ENCODE measurements at regions not wholly inside any gene's neighbourhood (a gene's known extent, or its start where the extent isn't known, plus 50 kb on each side); places are given as distances from the start of the nearest gene placed in this dataset.

DNA sequence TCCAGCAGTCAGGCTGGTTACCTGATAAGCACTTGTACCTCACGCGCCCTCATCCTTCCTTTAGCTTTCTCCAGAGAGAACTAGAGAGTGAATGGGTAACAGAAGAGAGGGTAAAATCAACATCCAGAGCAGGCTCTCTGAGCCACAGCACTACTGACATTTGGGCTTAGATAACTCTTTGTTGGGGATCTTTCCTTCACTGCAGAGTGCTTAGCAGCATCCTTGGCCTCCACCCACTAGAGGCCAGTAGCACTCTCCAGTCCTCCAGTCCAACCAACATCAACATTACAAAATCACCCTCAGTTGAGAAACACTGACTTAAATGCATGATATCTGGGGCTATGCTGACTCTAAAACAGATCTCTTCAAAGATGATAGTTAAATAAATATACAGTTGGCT is 220.7 kb downstream of the TACR3 start:
- Histone ChIP-seq H3K4me2 (ENCODE audit: insufficient read depth, low read length) (no peak overlapping the region), H3K36me3 (ENCODE audit: control insufficient read depth, insufficient read depth, low read length) (no peaks in the 10 kb centered on the region), H3K79me2 (ENCODE audit: control insufficient read depth, insufficient read depth, low read length) (no peaks in the 10 kb centered on the region), H2AFZ (ENCODE audit: low read depth, low read length) (no peak overlapping the region), H3K4me3 (no peak overlapping the region), H3K9me3 (replicated peaks; ENCODE audit: control insufficient read depth, insufficient read depth, low read depth, low read length) (no peaks in the 10 kb centered on the region), H3K27ac (ENCODE audit: extremely low read depth, low read depth, low read length) (no peak overlapping the region), H3K27me3 (ENCODE audit: control insufficient read depth in 2 of 2, insufficient read depth in 2 of 2, low read length in 2 of 2) (no peaks in the 10 kb centered on the region), H3K9me1 (ENCODE audit: control insufficient read depth, insufficient read depth, low read length) (no peaks in the 10 kb centered on the region), H3K4me1 (replicated peaks in 1 of 2; ENCODE audit: control insufficient read depth in 2 of 2, insufficient read depth in 2 of 2, low read length in 2 of 2) (no peaks in the 10 kb centered on the region), H3K9ac (ENCODE audit: insufficient read depth in 1 of 2, low read depth in 2 of 2, low read length in 2 of 2) (no peak overlapping the region), H4K20me1 (replicated peaks; ENCODE audit: control insufficient read depth, insufficient read depth, low read length) (no peaks in the 10 kb centered on the region)
- ChIA-PET CTCF (ENCODE audit: low intra/inter-chr PET ratio) (no interaction called here), POLR2A (no interaction called here)
- in situ Hi-C loops (cut with MboI) (no loop called here), intact Hi-C loops (cut with micrococcal nuclease) (no loop called here)
- no peak for DNase-seq (ENCODE audit: extremely low read depth in 1 of 4, low spot score in 3 of 4)
- no TSS peak for BruUV-seq (replicated peaks)
- TF ChIP-seq, protein P1, sequence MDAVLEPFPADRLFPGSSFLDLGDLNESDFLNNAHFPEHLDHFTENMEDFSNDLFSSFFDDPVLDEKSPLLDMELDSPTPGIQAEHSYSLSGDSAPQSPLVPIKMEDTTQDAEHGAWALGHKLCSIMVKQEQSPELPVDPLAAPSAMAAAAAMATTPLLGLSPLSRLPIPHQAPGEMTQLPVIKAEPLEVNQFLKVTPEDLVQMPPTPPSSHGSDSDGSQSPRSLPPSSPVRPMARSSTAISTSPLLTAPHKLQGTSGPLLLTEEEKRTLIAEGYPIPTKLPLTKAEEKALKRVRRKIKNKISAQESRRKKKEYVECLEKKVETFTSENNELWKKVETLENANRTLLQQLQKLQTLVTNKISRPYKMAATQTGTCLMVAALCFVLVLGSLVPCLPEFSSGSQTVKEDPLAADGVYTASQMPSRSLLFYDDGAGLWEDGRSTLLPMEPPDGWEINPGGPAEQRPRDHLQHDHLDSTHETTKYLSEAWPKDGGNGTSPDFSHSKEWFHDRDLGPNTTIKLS (IDR thresholded peaks at IDR 0.05; ENCODE audit: borderline replicate concordance, low read depth) = no peak
- TF ChIP-seq, protein P2, sequence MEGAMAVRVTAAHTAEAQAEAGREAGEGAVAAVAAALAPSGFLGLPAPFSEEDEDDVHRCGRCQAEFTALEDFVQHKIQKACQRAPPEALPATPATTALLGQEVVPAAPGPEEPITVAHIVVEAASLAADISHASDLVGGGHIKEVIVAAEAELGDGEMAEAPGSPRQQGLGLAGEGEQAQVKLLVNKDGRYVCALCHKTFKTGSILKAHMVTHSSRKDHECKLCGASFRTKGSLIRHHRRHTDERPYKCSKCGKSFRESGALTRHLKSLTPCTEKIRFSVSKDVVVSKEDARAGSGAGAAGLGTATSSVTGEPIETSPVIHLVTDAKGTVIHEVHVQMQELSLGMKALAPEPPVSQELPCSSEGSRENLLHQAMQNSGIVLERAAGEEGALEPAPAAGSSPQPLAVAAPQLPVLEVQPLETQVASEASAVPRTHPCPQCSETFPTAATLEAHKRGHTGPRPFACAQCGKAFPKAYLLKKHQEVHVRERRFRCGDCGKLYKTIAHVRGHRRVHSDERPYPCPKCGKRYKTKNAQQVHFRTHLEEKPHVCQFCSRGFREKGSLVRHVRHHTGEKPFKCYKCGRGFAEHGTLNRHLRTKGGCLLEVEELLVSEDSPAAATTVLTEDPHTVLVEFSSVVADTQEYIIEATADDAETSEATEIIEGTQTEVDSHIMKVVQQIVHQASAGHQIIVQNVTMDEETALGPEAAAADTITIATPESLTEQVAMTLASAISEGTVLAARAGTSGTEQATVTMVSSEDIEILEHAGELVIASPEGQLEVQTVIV (CRISPR knock-in tag; IDR thresholded peaks at IDR 0.05; ENCODE audit: borderline replicate concordance) = no peak
- no peak for TF ChIP-seq TAF9B (IDR thresholded peaks at IDR 0.05; ENCODE audit: partially characterized antibody)
- TF ChIP-seq, protein P3, sequence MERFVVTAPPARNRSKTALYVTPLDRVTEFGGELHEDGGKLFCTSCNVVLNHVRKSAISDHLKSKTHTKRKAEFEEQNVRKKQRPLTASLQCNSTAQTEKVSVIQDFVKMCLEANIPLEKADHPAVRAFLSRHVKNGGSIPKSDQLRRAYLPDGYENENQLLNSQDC (CRISPR knock-in tag; IDR thresholded peaks at IDR 0.05) = no peak
- WGBS (ENCODE audit: insufficient coverage, low coverage, missing lambda C conversion rate) = 0% methylated on average over 2 of the region's 2 CpGs
- ATAC-seq = no peak
- no peak for FAIRE-seq

Data from K562 (cell line).